ENCODE measurements at regions not wholly inside any gene's neighbourhood (a gene's known extent, or its start where the extent isn't known, plus 50 kb on each side); places are given as distances from the start of the nearest gene placed in this dataset.

DNA sequence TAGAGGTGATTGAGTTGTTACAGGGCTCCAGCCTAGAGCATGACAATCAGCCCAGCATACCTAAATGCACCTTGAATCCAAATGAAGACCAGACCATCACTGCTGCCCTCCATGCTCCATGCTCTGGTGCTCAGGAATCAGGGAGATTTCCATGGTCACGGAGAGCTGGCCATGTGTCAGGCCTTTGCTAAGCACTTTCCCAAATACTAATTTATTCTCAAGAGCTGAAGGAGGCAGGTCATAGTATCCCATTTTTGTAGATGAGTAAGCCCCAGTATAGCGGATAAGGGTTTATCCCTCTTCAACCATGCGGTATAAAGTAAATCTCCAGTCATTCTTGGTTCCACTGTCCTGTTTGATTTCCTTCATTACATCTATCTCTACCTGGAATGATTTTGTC, 240.8 kb downstream of the TFAP2A start:
- TF ChIP-seq, protein P1, sequence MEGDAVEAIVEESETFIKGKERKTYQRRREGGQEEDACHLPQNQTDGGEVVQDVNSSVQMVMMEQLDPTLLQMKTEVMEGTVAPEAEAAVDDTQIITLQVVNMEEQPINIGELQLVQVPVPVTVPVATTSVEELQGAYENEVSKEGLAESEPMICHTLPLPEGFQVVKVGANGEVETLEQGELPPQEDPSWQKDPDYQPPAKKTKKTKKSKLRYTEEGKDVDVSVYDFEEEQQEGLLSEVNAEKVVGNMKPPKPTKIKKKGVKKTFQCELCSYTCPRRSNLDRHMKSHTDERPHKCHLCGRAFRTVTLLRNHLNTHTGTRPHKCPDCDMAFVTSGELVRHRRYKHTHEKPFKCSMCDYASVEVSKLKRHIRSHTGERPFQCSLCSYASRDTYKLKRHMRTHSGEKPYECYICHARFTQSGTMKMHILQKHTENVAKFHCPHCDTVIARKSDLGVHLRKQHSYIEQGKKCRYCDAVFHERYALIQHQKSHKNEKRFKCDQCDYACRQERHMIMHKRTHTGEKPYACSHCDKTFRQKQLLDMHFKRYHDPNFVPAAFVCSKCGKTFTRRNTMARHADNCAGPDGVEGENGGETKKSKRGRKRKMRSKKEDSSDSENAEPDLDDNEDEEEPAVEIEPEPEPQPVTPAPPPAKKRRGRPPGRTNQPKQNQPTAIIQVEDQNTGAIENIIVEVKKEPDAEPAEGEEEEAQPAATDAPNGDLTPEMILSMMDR (IDR thresholded peaks at IDR 0.05; ENCODE audit: extremely low read depth in 1 of 2, insufficient read depth in 1 of 2, low read depth in 1 of 2, low read length in 2 of 2), result no peak
- TF ChIP-seq POLR2AphosphoS5 (IDR thresholded peaks at IDR 0.05; ENCODE audit: insufficient read depth, low read depth, low read length) (no peak), POLR2A (IDR thresholded peaks at IDR 0.05; ENCODE audit: low read depth, low read length) (no peak)
